Activated CD8-positive, alpha-beta memory T cell treated with anti-CD3 and anti-CD28 coated beads for 48 hours (primary cell): ENCODE measurements at regions not wholly inside any gene's neighbourhood (a gene's known extent, or its start where the extent isn't known, plus 50 kb on each side); places are given as distances from the start of the nearest gene placed in this dataset.

ENCODE experiments used
- DNase-seq, 3 experiments: peaks; one replicate each; pipeline ENCODE4 v3.0.0-alpha.2; 2020; ENCODE audit warnings: low read depth in 2 of 3, low spot score in 2 of 3

- no peak for DNase-seq
Observed at GRCh38 chr20:24378661-24379483, 90.6 kb upstream of the SYNDIG1 start.

- no peak for DNase-seq
Observed at GRCh38 chr20:24376311-24377099, 92.9 kb upstream of the SYNDIG1 start.

- no peak for DNase-seq
Observed at GRCh38 chr20:24373372-24373771, 96.1 kb upstream of the SYNDIG1 start.

GRCh38 chr20:24370911-24371695 is 98.3 kb upstream of the SYNDIG1 start:
- DNase-seq: no peak

- no peak for DNase-seq
Observed at GRCh38 chr20:24370249-24370648, 99.2 kb upstream of the SYNDIG1 start.

- no peak for DNase-seq
Observed at GRCh38 chr20:24368253-24368652, 101.2 kb upstream of the SYNDIG1 start.

- no peak for DNase-seq
Observed at GRCh38 chr20:24366336-24367004, 103.0 kb upstream of the SYNDIG1 start.

- no peak for DNase-seq
Observed at GRCh38 chr20:24365670-24366069, 103.8 kb upstream of the SYNDIG1 start.

- DNase-seq: no peak
Observed at GRCh38 chr20:24364482-24364881, 104.9 kb upstream of the SYNDIG1 start.

GRCh38 chr20:24363031-24363430 is 106.4 kb upstream of the SYNDIG1 start:
- DNase-seq: no peak

GRCh38 chr20:24362080-24362479 is 107.3 kb upstream of the SYNDIG1 start:
- DNase-seq: no peak

GRCh38 chr20:24361541-24361940 is 107.9 kb upstream of the SYNDIG1 start:
- no peak for DNase-seq

GRCh38 chr20:24360531-24360930 is 108.9 kb upstream of the SYNDIG1 start:
- no peak for DNase-seq

- DNase-seq: no peak
Observed at GRCh38 chr20:24359321-24360027, 110.0 kb upstream of the SYNDIG1 start.

GRCh38 chr20:24357931-24358330 is 111.5 kb upstream of the SYNDIG1 start:
- DNase-seq: no peak

- DNase-seq: no peak
Observed at GRCh38 chr20:24357177-24357576, 112.3 kb upstream of the SYNDIG1 start.

GRCh38 chr20:24353135-24353690 is 116.2 kb upstream of the SYNDIG1 start:
- no peak for DNase-seq

- no peak for DNase-seq
Observed at GRCh38 chr20:24350923-24351368, 118.5 kb upstream of the SYNDIG1 start.

GRCh38 chr20:24341781-24342180 is 127.6 kb upstream of the SYNDIG1 start:
- DNase-seq: no peak

- no peak for DNase-seq
Observed at GRCh38 chr20:24340933-24341332, 128.5 kb upstream of the SYNDIG1 start.
